IMR-90 (cell line): ENCODE measurements at regions not wholly inside any gene's neighbourhood (a gene's known extent, or its start where the extent isn't known, plus 50 kb on each side); places are given as distances from the start of the nearest gene placed in this dataset.

Experiments used
- ATAC-seq: fragments of 200-7000 bp; cut with Tn5 transposase; 2 replicates; pipeline ENCODE4 v1.9.1; 2020; ENCODE audit warnings: low read depth, mild to moderate bottlenecking, moderate library complexity
- BruUV-seq: library from RNA; stranded (reverse); fragments of 400-500 nt; replicated peaks from 2 replicates; lab custom pipeline; 2021; lab: Mats Ljungman, UMichigan
- CTCF ChIA-PET: fragments of 300-600 bp; formaldehyde crosslinking; extraction: SDS; loops from one replicate; lab custom pipeline; 2021; ENCODE audit warnings: antibody characterized with exemption; lab: Yijun Ruan, JAX
- POLR2A ChIA-PET: fragments of 300-600 bp; sonication (Branson Sonifier 250); formaldehyde crosslinking; loops from one replicate; lab custom pipeline; 2022; ENCODE audit warnings: antibody characterized with exemption; ENCODE audit not compliant: unreplicated experiment; lab: Charles Lee
- DNase-seq: peaks from one replicate; pipeline ENCODE4 v3.0.0; 2013
- H2AFZ ChIP-seq: replicated peaks from 2 replicates; pipeline ENCODE3; 2013; ENCODE audit warnings: low read length, mild to moderate bottlenecking; ENCODE audit not compliant: poor library complexity
- H2AK5ac ChIP-seq: 2 replicates; pipeline ENCODE4 v1.6.1; 2013; ENCODE audit warnings: low read depth, low read length, inconsistent platforms
- H2AK9ac ChIP-seq: replicated peaks from 2 replicates; pipeline ENCODE3; 2013; ENCODE audit warnings: mild to moderate bottlenecking, low read depth, low read length, moderate library complexity; ENCODE audit not compliant: poor library complexity
- H2BK120ac ChIP-seq: 2 replicates; pipeline ENCODE4 v1.6.1; 2013; ENCODE audit warnings: low read depth, low read length, inconsistent platforms
- H2BK15ac ChIP-seq: 3 replicates; pipeline ENCODE4 v1.6.1; 2013; ENCODE audit warnings: low read depth, low read length, inconsistent platforms
- H2BK20ac ChIP-seq: 2 replicates; pipeline ENCODE4 v1.6.1; 2013; ENCODE audit warnings: low read depth, mild to moderate bottlenecking, inconsistent platforms, low read length, moderate library complexity
- H2BK5ac ChIP-seq: 2 replicates; pipeline ENCODE4 v1.6.1; 2013; ENCODE audit warnings: mild to moderate bottlenecking, low read depth, low read length, inconsistent platforms; ENCODE audit not compliant: poor library complexity, severe bottlenecking
- H3K14ac ChIP-seq: replicated peaks from 2 replicates; pipeline ENCODE4 v1.6.1; 2013; ENCODE audit warnings: low read depth, low read length, inconsistent platforms
- H3K18ac ChIP-seq: 2 replicates; pipeline ENCODE4 v1.6.1; 2013; ENCODE audit warnings: low read depth, low read length, control low read depth
- H3K23ac ChIP-seq: 2 replicates; pipeline ENCODE4 v1.6.1; 2013; ENCODE audit warnings: low read depth, low read length, inconsistent platforms
- H3K27ac ChIP-seq: 2 replicates; pipeline ENCODE4 v1.5.1; 2013; ENCODE audit warnings: mild to moderate bottlenecking, control low read depth, low read length; ENCODE audit not compliant: insufficient read depth
- H3K27me3 ChIP-seq: 2 replicates; pipeline ENCODE4 v1.6.1; 2013; ENCODE audit warnings: low read length; ENCODE audit not compliant: control insufficient read depth, insufficient read depth
- H3K36me3 ChIP-seq: 2 replicates; pipeline ENCODE4 v1.6.1; 2013; ENCODE audit warnings: low read length, mixed read lengths; ENCODE audit not compliant: control insufficient read depth, insufficient read depth
- H3K4ac ChIP-seq: 2 replicates; pipeline ENCODE4 v1.6.1; 2013; ENCODE audit warnings: low read depth, low read length, inconsistent platforms
- H3K4me1 ChIP-seq: 2 replicates; pipeline ENCODE4 v1.6.1; 2013; ENCODE audit warnings: low read length, mixed read lengths; ENCODE audit not compliant: control insufficient read depth, insufficient read depth
- H3K4me2 ChIP-seq: 2 replicates; pipeline ENCODE4 v1.6.1; 2013; ENCODE audit warnings: low read depth, mild to moderate bottlenecking, control low read depth, low read length, moderate library complexity
- H3K4me3 ChIP-seq: 2 replicates; pipeline ENCODE4 v1.5.1; 2013; ENCODE audit warnings: low read depth, mild to moderate bottlenecking, control low read depth, low read length, moderate library complexity; ENCODE audit not compliant: insufficient read depth
- H3K56ac ChIP-seq: 2 replicates; pipeline ENCODE4 v1.6.1; 2013; ENCODE audit warnings: low read length, inconsistent platforms; ENCODE audit not compliant: insufficient read depth; ENCODE audit errors: extremely low read depth
- H3K79me1 ChIP-seq, 2 experiments: 2 replicates each; pipeline ENCODE4 v1.6.1; 2013; ENCODE audit warnings: low read length in 2 of 2, inconsistent platforms in 1 of 2, low read depth in 1 of 2
- H3K9ac ChIP-seq: 2 replicates; pipeline ENCODE4 v1.6.1; 2013; ENCODE audit warnings: low read depth, low read length, control low read depth
- H3K9me1 ChIP-seq: 2 replicates; pipeline ENCODE4 v1.6.1; 2013; ENCODE audit warnings: low read length, inconsistent platforms; ENCODE audit not compliant: insufficient read depth
- H3K9me3 ChIP-seq: 2 replicates; pipeline ENCODE4 v1.6.1; 2013; ENCODE audit warnings: low read length; ENCODE audit not compliant: control insufficient read depth, insufficient read depth
- H4K20me1 ChIP-seq: 2 replicates; pipeline ENCODE4 v1.6.1; 2013; ENCODE audit warnings: low read length, inconsistent platforms; ENCODE audit not compliant: insufficient read depth
- H4K5ac ChIP-seq: 2 replicates; pipeline ENCODE4 v1.6.1; 2013; ENCODE audit warnings: mild to moderate bottlenecking, low read depth, low read length, control low read depth
- H4K8ac ChIP-seq, 2 experiments: 2 replicates each; pipeline ENCODE4 v1.6.1; 2013; ENCODE audit warnings: low read depth in 2 of 2, low read length in 2 of 2, control low read depth in 1 of 2, inconsistent platforms in 1 of 2
- H4K91ac ChIP-seq: 2 replicates; pipeline ENCODE4 v1.6.1; 2013; ENCODE audit warnings: low read depth, low read length, inconsistent platforms; ENCODE audit not compliant: insufficient read depth
- FOS ChIP-seq: fragments of 150-350 bp; IDR thresholded peaks from 2 replicates; pipeline ENCODE4 v1.6.1; 2016; ENCODE audit warnings: low read depth, low read length
- MAFK ChIP-seq: IDR thresholded peaks from 2 replicates; pipeline ENCODE4 v1.6.1; 2012; ENCODE audit warnings: low read depth, low read length, improper control_type of control experiment
- RFX5 ChIP-seq: IDR thresholded peaks from 2 replicates; pipeline ENCODE4 v1.8.0; 2012; ENCODE audit warnings: low read depth, mild to moderate bottlenecking, low read length, moderate library complexity
- WGBS, 2 experiments: methylation state at CpG; one replicate each; pipeline versions ENCODE4 v1.1.5 to v1.1.7; 2013; ENCODE audit warnings: missing lambda C conversion rate in 2 of 2; ENCODE audit not compliant: insufficient read length in 1 of 2; ENCODE audit errors: extremely low coverage in 2 of 2; 5-methylcytosine and 5-hydroxymethylcytosine counted together
- dilution Hi-C: fragments of 300-500 bp; cut with HindIII; formaldehyde crosslinking; loops from one replicate; pipeline ENCODE4 v1.14.3; 2018; ENCODE audit warnings: low sequenced_read_pairs; ENCODE audit not compliant: unreplicated experiment
- in situ Hi-C: fragments of 300-500 bp; cut with MboI; formaldehyde crosslinking; loops from 3 replicates; pipeline ENCODE4 v1.14.3; 2019; ENCODE audit warnings: low sequenced_read_pairs, inconsistent platforms, mixed read lengths
- intact Hi-C: fragments of 100-400 bp; cut with micrococcal nuclease; formaldehyde crosslinking; loops from 2 replicates; pipeline ENCODE4 v1.10.0; 2022
- TF ChIP-seq, protein P1 (sequence below): fragments of 150-350 bp; IDR thresholded peaks from 2 replicates; pipeline ENCODE4 v1.6.1; 2016; ENCODE audit warnings: low read depth, mild to moderate bottlenecking, low read length, moderate library complexity, borderline replicate concordance

GRCh38 chr2:242041816-242042215, 172.3 kb downstream of the RTP5 start:
- Histone ChIP-seq H3K18ac (no peak overlapping the region), H2AK9ac (no peak overlapping the region), H4K20me1 (peaks cover 7% of the 10 kb centered on the region; the same call in 1 of the 2 replicates), H2BK5ac (no peak overlapping the region), H2BK15ac (no peak overlapping the region), H3K4me2 (no peak overlapping the region), H3K79me1 (no peaks in the 10 kb centered on the region), H3K9me3 (0 out of 2 replicates have a peak, but pooled peaks cover 5% of the 10 kb centered on the region), H2AFZ (no peak overlapping the region), H2AK5ac (no peak overlapping the region), H2BK120ac (no peak overlapping the region), H3K9ac (no peak overlapping the region), H3K36me3 (no peaks in the 10 kb centered on the region), H3K23ac (no peak overlapping the region), H3K4me1 (no peaks in the 10 kb centered on the region), H4K8ac (no peak overlapping the region), H4K91ac (no peak overlapping the region), H3K9me1 (no peaks in the 10 kb centered on the region), H3K56ac (no peak overlapping the region), H2BK20ac (no peak overlapping the region), H3K27ac (no peak overlapping the region), H4K5ac (no peak overlapping the region), H3K14ac (no peak overlapping the region), H3K27me3 (peaks cover 73% of the 10 kb centered on the region), H3K4me3 (no peak overlapping the region), H3K4ac (no peak overlapping the region)
- CTCF ChIA-PET = no interaction called here
- POLR2A ChIA-PET = no interaction called here
- intact Hi-C loops = no loop called here
- in situ Hi-C loops = no loop called here
- DNase-seq = no peak
- WGBS, 2 experiments = no CpG with 5 or more reads among the region's 3 CpGs
- dilution Hi-C loops = no loop called here
- BruUV-seq = no TSS peak
- ATAC-seq = no peak
- TF ChIP-seq, protein P1, sequence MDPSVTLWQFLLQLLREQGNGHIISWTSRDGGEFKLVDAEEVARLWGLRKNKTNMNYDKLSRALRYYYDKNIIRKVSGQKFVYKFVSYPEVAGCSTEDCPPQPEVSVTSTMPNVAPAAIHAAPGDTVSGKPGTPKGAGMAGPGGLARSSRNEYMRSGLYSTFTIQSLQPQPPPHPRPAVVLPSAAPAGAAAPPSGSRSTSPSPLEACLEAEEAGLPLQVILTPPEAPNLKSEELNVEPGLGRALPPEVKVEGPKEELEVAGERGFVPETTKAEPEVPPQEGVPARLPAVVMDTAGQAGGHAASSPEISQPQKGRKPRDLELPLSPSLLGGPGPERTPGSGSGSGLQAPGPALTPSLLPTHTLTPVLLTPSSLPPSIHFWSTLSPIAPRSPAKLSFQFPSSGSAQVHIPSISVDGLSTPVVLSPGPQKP = no peak
- TF ChIP-seq FOS (no peak), MAFK (no peak), RFX5 (no peak)
